GM23338 (cell line): ENCODE measurements at regions not wholly inside any gene's neighbourhood (a gene's known extent, or its start where the extent isn't known, plus 50 kb on each side); places are given as distances from the start of the nearest gene placed in this dataset.

Experiments
- ATAC-seq: fragments of 200-7000 bp; cut with Tn5 transposase; 3 replicates; pipeline ENCODE4 v1.9.1; 2020
- DNase-seq: peaks from one replicate; pipeline ENCODE4 v3.0.0-alpha.2; 2015; ENCODE audit warnings: low spot score
- H2AFZ ChIP-seq: fragments of 200-600 bp; sonication (generic); 2 replicates; pipeline ENCODE4 v1.8.0; 2016; ENCODE audit warnings: antibody characterized with exemption, mild to moderate bottlenecking, moderate library complexity
- H3F3A ChIP-seq: fragments of 200-600 bp; sonication (generic); replicated peaks from 2 replicates; pipeline ENCODE4 v1.8.0; 2017; ENCODE audit warnings: antibody characterized with exemption, mixed run types, low read depth
- H3K27ac ChIP-seq: fragments of 200-600 bp; sonication (generic); 2 replicates; pipeline ENCODE4 v1.6.1; 2016; ENCODE audit warnings: low read depth
- H3K27me3 ChIP-seq: fragments of 200-600 bp; sonication (generic); 2 replicates; pipeline ENCODE4 v1.8.0; 2016; ENCODE audit warnings: mild to moderate bottlenecking, mixed run types, moderate library complexity; ENCODE audit not compliant: insufficient read depth
- H3K36me3 ChIP-seq: fragments of 200-600 bp; sonication (generic); 2 replicates; pipeline ENCODE4 v1.8.0; 2016; ENCODE audit warnings: mild to moderate bottlenecking; ENCODE audit not compliant: insufficient read depth
- H3K4me1 ChIP-seq: fragments of 200-600 bp; sonication (generic); 2 replicates; pipeline ENCODE4 v1.8.0; 2016; ENCODE audit warnings: mild to moderate bottlenecking, moderate library complexity; ENCODE audit not compliant: insufficient read depth
- H3K4me2 ChIP-seq: fragments of 200-600 bp; sonication (generic); 2 replicates; pipeline ENCODE4 v1.7.1; 2017; ENCODE audit warnings: mixed run types
- H3K4me3 ChIP-seq: fragments of 200-600 bp; sonication (generic); 2 replicates; pipeline ENCODE4 v1.6.1; 2016; ENCODE audit warnings: mixed run types
- H3K79me2 ChIP-seq: fragments of 200-600 bp; sonication (generic); replicated peaks from 2 replicates; pipeline ENCODE4 v1.8.0; 2017; ENCODE audit warnings: mild to moderate bottlenecking; ENCODE audit not compliant: insufficient read depth
- H3K9me2 ChIP-seq: fragments of 200-600 bp; sonication (generic); 2 replicates; pipeline ENCODE4 v1.8.0; 2017; ENCODE audit not compliant: insufficient read depth
- H4K20me1 ChIP-seq: fragments of 200-600 bp; sonication (generic); replicated peaks from 2 replicates; pipeline ENCODE4 v1.8.0; 2017; ENCODE audit warnings: mild to moderate bottlenecking; ENCODE audit not compliant: insufficient read depth
- H3K27ac Mint-ChIP-seq: 2 replicates; pipeline ENCODE4 v1.8.0; 2020; ENCODE audit warnings: inconsistent platforms, mild to moderate bottlenecking, moderate library complexity, mixed read lengths
- H3K27me3 Mint-ChIP-seq: 3 replicates; pipeline ENCODE4 v1.8.0; 2022; ENCODE audit warnings: low read depth, mild to moderate bottlenecking, moderate library complexity, mixed read lengths, inconsistent platforms; ENCODE audit not compliant: insufficient read depth, poor library complexity
- H3K36me3 Mint-ChIP-seq: 3 replicates; pipeline ENCODE4 v1.8.0; 2021; ENCODE audit warnings: low read depth, mild to moderate bottlenecking, inconsistent platforms, moderate library complexity, mixed read lengths
- H3K4me1 Mint-ChIP-seq: 3 replicates; pipeline ENCODE4 v1.8.0; 2020; ENCODE audit warnings: mild to moderate bottlenecking, inconsistent platforms, mixed read lengths
- H3K4me3 Mint-ChIP-seq: 3 replicates; pipeline ENCODE4 v1.8.0; 2021; ENCODE audit warnings: moderate library complexity, mild to moderate bottlenecking, inconsistent platforms, mixed read lengths
- H3K9me3 Mint-ChIP-seq: 3 replicates; pipeline ENCODE4 v1.8.0; 2020; ENCODE audit warnings: moderate library complexity, mild to moderate bottlenecking, inconsistent platforms, mixed read lengths
- CREB1 ChIP-seq: fragments of 250-450 bp; sonication (Bioruptor Pico); IDR thresholded peaks from 2 replicates; pipeline ENCODE4 v1.5.0; 2020; ENCODE audit warnings: low read depth, mild to moderate bottlenecking, moderate library complexity
- EZH2 ChIP-seq: fragments of 200-600 bp; sonication (generic); IDR thresholded peaks from one replicate; pipeline ENCODE4 v1.8.0; 2017; ENCODE audit warnings: antibody characterized with exemption, mild to moderate bottlenecking, low read depth; ENCODE audit not compliant: unreplicated experiment
- JUNB ChIP-seq: IDR thresholded peaks from one replicate; pipeline ENCODE4 v1.6.1; 2016; ENCODE audit warnings: antibody characterized with exemption; ENCODE audit not compliant: unreplicated experiment
- NANOG ChIP-seq: IDR thresholded peaks from 2 replicates; pipeline ENCODE4 v1.6.1; 2016; ENCODE audit warnings: antibody characterized with exemption, borderline replicate concordance
- POLR2AphosphoS5 ChIP-seq: IDR thresholded peaks from 2 replicates; pipeline ENCODE4 v1.6.1; 2016; ENCODE audit warnings: antibody characterized with exemption, low read depth
- ZNF114 ChIP-seq: fragments of 250-450 bp; sonication (Bioruptor Pico); IDR thresholded peaks from 2 replicates; pipeline ENCODE4 v1.5.0; 2020; ENCODE audit warnings: mild to moderate bottlenecking, moderate library complexity
- ZNF331 ChIP-seq: fragments of 250-450 bp; sonication (Bioruptor Pico); IDR thresholded peaks from 2 replicates; pipeline ENCODE4 v1.5.0; 2020; ENCODE audit warnings: low read depth, mild to moderate bottlenecking, moderate library complexity
- TF ChIP-seq, protein P1 (sequence below), 2 experiments: fragments of 200-600 bp in 1 of 2; sonication (generic) in 1 of 2; conservative IDR thresholded peaks; 2 replicates each; pipeline versions ENCODE4 v1.5.1 to v1.6.1; 2016 to 2017; ENCODE audit warnings: antibody characterized with exemption in 2 of 2, low read depth in 2 of 2, mild to moderate bottlenecking in 2 of 2, moderate library complexity in 1 of 2
- TF ChIP-seq, protein P2 (sequence below): IDR thresholded peaks from one replicate; pipeline ENCODE4 v1.6.1; 2018; ENCODE audit warnings: antibody characterized with exemption; ENCODE audit not compliant: unreplicated experiment
- TF ChIP-seq, protein P3 (sequence below): fragments of 250-450 bp; sonication (Bioruptor Pico); IDR thresholded peaks from 2 replicates; pipeline ENCODE4 v1.5.0; 2020; ENCODE audit warnings: mild to moderate bottlenecking, moderate library complexity

DNA sequence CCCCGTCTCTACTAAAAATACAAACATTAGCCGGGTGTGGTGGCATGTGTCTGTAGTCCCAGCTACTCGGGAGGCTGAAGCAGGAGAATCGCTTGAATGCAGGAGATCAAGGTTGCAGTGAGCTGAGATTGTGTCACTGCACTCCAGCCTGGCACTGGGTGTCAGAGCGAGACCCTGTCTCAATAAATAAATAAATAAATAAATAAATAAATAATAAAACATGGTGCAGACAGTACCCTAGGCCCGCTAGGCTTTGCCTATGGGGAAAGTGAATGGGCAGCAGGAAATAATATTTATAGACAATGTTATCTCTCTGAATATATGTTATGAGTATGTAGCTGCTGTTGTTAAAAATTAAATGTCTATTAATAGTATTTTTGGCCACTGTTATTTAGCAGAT is 130.4 kb downstream of the LARP7 start:
- no peak for ATAC-seq
- TF ChIP-seq, protein P1, sequence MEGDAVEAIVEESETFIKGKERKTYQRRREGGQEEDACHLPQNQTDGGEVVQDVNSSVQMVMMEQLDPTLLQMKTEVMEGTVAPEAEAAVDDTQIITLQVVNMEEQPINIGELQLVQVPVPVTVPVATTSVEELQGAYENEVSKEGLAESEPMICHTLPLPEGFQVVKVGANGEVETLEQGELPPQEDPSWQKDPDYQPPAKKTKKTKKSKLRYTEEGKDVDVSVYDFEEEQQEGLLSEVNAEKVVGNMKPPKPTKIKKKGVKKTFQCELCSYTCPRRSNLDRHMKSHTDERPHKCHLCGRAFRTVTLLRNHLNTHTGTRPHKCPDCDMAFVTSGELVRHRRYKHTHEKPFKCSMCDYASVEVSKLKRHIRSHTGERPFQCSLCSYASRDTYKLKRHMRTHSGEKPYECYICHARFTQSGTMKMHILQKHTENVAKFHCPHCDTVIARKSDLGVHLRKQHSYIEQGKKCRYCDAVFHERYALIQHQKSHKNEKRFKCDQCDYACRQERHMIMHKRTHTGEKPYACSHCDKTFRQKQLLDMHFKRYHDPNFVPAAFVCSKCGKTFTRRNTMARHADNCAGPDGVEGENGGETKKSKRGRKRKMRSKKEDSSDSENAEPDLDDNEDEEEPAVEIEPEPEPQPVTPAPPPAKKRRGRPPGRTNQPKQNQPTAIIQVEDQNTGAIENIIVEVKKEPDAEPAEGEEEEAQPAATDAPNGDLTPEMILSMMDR (conservative IDR thresholded peaks at IDR 0.05; ENCODE audit: low read depth in 2 of 2): no peak
- TF ChIP-seq ZNF331 (CRISPR knock-in tag) (no peak), ZNF114 (no peak), EZH2 (no peak), CREB1 (CRISPR knock-in tag) (no peak), NANOG (no peak), JUNB (no peak), POLR2AphosphoS5 (no peak)
- TF ChIP-seq, protein P2, sequence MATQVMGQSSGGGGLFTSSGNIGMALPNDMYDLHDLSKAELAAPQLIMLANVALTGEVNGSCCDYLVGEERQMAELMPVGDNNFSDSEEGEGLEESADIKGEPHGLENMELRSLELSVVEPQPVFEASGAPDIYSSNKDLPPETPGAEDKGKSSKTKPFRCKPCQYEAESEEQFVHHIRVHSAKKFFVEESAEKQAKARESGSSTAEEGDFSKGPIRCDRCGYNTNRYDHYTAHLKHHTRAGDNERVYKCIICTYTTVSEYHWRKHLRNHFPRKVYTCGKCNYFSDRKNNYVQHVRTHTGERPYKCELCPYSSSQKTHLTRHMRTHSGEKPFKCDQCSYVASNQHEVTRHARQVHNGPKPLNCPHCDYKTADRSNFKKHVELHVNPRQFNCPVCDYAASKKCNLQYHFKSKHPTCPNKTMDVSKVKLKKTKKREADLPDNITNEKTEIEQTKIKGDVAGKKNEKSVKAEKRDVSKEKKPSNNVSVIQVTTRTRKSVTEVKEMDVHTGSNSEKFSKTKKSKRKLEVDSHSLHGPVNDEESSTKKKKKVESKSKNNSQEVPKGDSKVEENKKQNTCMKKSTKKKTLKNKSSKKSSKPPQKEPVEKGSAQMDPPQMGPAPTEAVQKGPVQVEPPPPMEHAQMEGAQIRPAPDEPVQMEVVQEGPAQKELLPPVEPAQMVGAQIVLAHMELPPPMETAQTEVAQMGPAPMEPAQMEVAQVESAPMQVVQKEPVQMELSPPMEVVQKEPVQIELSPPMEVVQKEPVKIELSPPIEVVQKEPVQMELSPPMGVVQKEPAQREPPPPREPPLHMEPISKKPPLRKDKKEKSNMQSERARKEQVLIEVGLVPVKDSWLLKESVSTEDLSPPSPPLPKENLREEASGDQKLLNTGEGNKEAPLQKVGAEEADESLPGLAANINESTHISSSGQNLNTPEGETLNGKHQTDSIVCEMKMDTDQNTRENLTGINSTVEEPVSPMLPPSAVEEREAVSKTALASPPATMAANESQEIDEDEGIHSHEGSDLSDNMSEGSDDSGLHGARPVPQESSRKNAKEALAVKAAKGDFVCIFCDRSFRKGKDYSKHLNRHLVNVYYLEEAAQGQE: no peak
- Mint-ChIP-seq H3K27ac (0 out of 2 replicates have a peak overlapping the region, but pooled peaks have one; percentile 59), H3K4me1 (peaks cover 20% of the 10 kb centered on the region), H3K4me3 (no peak overlapping the region), H3K9me3 (no peaks in the 10 kb centered on the region), H3K36me3 (peaks cover 13% of the 10 kb centered on the region), H3K27me3 (peaks cover 4% of the 10 kb centered on the region)
- Histone ChIP-seq H3K4me1 (peaks cover 12% of the 10 kb centered on the region), H3K36me3 (no peaks in the 10 kb centered on the region; the same call in 1 of the 2 replicates), H2AFZ (no peak overlapping the region), H3K79me2 (peaks cover 63% of the 10 kb centered on the region), H3K27me3 (no peaks in the 10 kb centered on the region), H3K27ac (no peak overlapping the region), H3K9me2 (no peaks in the 10 kb centered on the region), H3K4me3 (no peak overlapping the region), H4K20me1 (no peaks in the 10 kb centered on the region), H3K4me2 (no peak overlapping the region), H3F3A (no peaks in the 10 kb centered on the region; the same call in 1 of the 2 replicates)
- no peak for DNase-seq

DNA sequence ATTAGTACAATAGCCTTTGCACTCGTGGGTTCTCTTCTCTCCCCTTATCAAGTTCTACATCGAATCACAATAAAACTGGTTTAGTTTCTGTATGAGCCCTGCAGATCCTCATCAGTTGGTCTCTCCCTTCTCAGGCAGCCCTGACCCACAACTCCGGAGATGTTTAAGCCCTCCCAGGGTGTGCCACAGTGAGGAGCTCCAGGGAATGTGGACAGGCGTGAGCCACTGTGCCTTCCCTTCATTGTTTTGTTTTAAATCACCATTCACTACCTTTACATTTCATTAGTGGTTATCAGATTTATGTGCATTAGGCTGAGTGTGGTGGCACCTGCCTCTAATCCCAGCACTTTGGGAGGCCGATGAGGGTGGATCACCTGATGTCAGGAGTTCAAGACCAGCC is 133.2 kb downstream of the LARP7 start:
- Mint-ChIP-seq H3K27me3 (peaks cover 5% of the 10 kb centered on the region), H3K9me3 (no peaks in the 10 kb centered on the region), H3K4me3 (no peak overlapping the region), H3K36me3 (peaks cover 6% of the 10 kb centered on the region; the same call in 2 of the 3 replicates), H3K27ac (peak overlapping the region; percentile 59), H3K4me1 (peaks cover 15% of the 10 kb centered on the region)
- no peak overlapping the region for H3K4me3 ChIP-seq
- 0 out of 2 replicates have a peak overlapping the region, but pooled peaks have one; percentile 16 for H3K4me2 ChIP-seq
- 0 out of 2 replicates have a peak overlapping the region, but pooled peaks have one; percentile 18 for H3K27ac ChIP-seq
- no peaks in the 10 kb centered on the region for H3K9me2 ChIP-seq
- H4K20me1 ChIP-seq: no peaks in the 10 kb centered on the region
- H3K36me3 ChIP-seq: no peaks in the 10 kb centered on the region; the same call in 1 of the 2 replicates
- H3K79me2 ChIP-seq: peaks cover 50% of the 10 kb centered on the region
- DNase-seq (peak; percentile 19), ATAC-seq (peak; percentile 25)
- H2AFZ ChIP-seq: no peak overlapping the region
- H3K27me3 ChIP-seq: no peaks in the 10 kb centered on the region
- H3F3A ChIP-seq: peaks cover 6% of the 10 kb centered on the region; the same call in 1 of the 2 replicates
- H3K4me1 ChIP-seq: peaks cover 6% of the 10 kb centered on the region
- TF ChIP-seq CREB1 (CRISPR knock-in tag): no peak
- TF ChIP-seq, protein P3, sequence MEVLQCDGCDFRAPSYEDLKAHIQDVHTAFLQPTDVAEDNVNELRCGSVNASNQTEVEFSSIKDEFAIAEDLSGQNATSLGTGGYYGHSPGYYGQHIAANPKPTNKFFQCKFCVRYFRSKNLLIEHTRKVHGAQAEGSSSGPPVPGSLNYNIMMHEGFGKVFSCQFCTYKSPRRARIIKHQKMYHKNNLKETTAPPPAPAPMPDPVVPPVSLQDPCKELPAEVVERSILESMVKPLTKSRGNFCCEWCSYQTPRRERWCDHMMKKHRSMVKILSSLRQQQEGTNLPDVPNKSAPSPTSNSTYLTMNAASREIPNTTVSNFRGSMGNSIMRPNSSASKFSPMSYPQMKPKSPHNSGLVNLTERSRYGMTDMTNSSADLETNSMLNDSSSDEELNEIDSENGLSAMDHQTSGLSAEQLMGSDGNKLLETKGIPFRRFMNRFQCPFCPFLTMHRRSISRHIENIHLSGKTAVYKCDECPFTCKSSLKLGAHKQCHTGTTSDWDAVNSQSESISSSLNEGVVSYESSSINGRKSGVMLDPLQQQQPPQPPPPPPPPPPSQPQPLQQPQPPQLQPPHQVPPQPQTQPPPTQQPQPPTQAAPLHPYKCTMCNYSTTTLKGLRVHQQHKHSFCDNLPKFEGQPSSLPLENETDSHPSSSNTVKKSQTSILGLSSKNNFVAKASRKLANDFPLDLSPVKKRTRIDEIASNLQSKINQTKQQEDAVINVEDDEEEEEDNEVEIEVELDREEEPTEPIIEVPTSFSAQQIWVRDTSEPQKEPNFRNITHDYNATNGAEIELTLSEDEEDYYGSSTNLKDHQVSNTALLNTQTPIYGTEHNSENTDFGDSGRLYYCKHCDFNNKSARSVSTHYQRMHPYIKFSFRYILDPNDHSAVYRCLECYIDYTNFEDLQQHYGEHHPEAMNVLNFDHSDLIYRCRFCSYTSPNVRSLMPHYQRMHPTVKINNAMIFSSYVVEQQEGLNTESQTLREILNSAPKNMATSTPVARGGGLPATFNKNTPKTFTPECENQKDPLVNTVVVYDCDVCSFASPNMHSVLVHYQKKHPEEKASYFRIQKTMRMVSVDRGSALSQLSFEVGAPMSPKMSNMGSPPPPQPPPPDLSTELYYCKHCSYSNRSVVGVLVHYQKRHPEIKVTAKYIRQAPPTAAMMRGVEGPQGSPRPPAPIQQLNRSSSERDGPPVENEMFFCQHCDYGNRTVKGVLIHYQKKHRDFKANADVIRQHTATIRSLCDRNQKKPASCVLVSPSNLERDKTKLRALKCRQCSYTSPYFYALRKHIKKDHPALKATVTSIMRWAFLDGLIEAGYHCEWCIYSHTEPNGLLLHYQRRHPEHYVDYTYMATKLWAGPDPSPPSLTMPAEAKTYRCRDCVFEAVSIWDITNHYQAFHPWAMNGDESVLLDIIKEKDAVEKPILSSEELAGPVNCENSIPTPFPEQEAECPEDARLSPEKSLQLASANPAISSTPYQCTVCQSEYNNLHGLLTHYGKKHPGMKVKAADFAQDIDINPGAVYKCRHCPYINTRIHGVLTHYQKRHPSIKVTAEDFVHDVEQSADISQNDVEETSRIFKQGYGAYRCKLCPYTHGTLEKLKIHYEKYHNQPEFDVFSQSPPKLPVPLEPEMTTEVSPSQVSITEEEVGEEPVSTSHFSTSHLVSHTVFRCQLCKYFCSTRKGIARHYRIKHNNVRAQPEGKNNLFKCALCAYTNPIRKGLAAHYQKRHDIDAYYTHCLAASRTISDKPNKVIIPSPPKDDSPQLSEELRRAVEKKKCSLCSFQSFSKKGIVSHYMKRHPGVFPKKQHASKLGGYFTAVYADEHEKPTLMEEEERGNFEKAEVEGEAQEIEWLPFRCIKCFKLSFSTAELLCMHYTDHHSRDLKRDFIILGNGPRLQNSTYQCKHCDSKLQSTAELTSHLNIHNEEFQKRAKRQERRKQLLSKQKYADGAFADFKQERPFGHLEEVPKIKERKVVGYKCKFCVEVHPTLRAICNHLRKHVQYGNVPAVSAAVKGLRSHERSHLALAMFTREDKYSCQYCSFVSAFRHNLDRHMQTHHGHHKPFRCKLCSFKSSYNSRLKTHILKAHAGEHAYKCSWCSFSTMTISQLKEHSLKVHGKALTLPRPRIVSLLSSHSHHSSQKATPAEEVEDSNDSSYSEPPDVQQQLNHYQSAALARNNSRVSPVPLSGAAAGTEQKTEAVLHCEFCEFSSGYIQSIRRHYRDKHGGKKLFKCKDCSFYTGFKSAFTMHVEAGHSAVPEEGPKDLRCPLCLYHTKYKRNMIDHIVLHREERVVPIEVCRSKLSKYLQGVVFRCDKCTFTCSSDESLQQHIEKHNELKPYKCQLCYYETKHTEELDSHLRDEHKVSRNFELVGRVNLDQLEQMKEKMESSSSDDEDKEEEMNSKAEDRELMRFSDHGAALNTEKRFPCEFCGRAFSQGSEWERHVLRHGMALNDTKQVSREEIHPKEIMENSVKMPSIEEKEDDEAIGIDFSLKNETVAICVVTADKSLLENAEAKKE (CRISPR knock-in tag): no peak
